GM21576 (cell line): ENCODE measurements at regions not wholly inside any gene's neighbourhood (a gene's known extent, or its start where the extent isn't known, plus 50 kb on each side); places are given as distances from the start of the nearest gene placed in this dataset.

Source experiments
- ATAC-seq: cut with Tn5 transposase; IDR thresholded peaks from one replicate; pipeline ENCODE4 v1.9.1; 2021; ENCODE audit warnings: mild to moderate bottlenecking, moderate library complexity; ENCODE audit not compliant: unreplicated experiment

GRCh38 chr20:58112017-58112781 lies 116.3 kb downstream of the ANKRD60 start:
- ATAC-seq, result no peak

DNA sequence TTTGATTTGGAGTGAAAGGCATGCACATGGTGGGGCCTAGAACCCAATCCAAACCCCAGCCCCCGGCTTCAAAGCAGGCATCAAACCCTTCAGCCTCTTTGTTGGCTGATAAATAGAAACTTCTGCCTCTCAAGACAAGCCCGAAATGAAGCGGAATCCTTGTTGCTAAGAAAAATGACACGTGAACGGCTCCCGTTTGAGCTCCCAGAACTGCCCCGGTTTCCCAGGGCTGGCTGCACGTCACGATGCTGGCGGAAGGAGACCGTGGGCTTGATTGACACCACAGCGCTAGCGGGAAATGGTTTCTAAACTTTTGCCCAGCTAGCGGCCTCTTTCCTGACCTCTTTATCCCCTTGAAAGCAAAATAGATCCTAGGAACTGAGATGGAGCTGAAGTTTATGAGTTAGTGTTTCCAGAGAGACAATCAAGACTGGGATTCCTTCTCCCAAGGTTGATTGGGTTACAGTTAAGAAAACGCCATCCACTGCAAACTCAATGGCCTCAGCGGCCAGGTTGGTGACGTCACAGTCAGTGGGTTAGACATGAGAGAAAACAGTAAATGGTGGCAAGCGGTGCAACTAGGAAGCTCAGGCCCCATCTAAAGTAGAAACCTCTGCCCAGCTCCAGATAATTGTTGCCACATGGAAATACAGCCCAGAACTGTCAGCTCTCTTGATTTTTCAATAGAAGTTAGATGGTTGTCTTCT lies 117.0 kb downstream of the ANKRD60 start:
- no peak for ATAC-seq

DNA sequence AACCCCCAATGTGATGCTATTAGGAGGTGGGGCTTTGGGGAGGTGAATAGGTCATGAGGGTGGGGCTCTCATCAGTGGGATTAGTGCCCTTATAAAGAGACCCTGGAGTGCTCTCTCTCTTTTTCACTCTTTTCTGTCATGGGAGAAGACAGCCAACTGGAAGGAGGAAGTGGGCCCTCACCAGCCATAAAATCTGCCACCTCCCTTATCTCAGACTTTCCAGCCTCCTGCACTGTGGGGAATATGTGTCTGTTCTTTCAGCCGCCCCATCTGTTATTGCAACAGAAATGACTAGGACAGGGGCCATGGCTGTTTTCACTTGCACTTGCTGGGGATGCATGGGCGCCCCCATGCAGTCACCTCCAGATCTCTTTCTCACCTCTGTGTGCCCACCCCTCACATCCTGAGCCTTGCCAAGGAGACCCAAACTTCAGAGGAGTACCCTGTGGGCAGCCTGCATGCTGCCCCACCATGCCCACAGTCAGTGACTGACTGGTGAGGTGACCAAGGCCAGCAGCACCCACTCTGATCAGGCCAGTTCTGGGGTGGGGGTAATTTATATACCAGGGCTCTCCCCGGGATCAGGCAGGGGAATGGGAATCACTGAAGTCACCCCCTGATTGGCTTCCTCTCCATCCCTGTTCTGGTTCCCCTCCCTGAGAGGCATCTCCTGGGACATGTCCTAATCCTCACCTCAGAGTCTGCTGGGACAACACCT lies 118.4 kb downstream of the ANKRD60 start:
- no peak for ATAC-seq

GRCh38 chr20:58109126-58109880 lies 119.2 kb downstream of the ANKRD60 start:
- no peak for ATAC-seq

DNA sequence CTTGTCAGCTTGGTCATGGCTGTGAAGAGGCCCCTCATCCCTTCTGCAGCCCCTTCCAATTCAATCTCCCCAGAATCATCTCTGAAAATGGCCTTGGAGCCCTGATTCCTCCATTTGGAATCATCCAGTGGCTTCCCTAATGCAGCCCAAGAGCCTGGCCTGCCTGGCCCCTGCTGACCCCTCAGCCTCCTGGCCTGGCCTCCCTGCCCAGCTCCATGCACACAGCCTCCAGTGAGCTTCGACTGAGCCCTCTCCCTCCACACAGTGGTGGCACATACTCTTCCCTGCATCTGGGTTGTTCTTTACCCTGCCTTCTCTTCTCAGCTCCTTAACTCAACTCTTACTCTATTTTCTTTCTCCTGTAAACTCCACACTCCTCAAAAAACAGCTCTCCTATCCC lies 120.9 kb downstream of the ANKRD60 start:
- no peak for ATAC-seq

GRCh38 chr20:58106143-58106750 lies 122.2 kb downstream of the ANKRD60 start:
- ATAC-seq, result no peak

- ATAC-seq, result no peak
These were observed 124.5 kb downstream of the ANKRD60 start for GRCh38 chr20:58103961-58104360.

GRCh38 chr20:58103517-58103904 lies 124.9 kb downstream of the ANKRD60 start:
- no peak for ATAC-seq

DNA sequence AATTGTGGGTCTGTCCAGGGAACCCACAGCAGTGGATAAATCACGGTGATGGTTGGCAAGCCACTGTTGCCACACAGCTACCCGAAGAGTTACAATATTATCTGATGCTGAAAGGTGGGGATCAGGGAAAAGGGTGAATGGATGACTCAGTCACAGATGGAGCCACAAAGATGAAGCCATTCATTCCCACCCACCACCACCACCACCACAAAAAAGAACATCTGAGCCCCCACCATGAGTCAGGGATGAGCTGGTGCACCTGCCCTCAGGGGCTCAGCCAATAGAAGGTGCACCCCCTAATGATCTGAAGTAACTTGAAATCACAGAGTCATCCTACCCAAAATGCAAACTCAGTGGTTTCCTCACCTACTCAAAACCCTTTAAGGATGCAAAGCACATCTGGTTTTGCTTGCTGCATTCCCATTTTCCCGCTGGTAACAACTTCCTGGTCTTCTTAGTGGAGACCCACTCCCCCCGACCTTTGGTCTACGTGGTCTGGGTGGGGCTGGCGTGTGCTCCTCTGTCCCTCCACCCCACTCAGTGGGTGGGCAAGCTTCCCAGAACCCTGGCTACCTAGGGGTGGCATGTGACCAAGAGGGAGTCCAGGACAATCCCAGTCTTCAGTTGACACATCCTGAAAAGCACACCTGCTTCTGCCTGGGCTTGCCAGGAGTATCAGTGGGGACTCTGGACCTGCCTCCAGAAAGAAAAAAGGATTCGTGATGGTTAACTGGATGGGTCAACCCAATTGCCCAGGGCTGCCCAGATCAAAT lies 125.5 kb downstream of the ANKRD60 start:
- no peak for ATAC-seq

- ATAC-seq, result no peak
These were observed 126.2 kb downstream of the ANKRD60 start for GRCh38 chr20:58102261-58102660.

GRCh38 chr20:58100731-58101356 lies 127.6 kb downstream of the ANKRD60 start:
- ATAC-seq, result no peak

- ATAC-seq, result no peak
These were observed 128.3 kb downstream of the ANKRD60 start for GRCh38 chr20:58099956-58100730.

DNA sequence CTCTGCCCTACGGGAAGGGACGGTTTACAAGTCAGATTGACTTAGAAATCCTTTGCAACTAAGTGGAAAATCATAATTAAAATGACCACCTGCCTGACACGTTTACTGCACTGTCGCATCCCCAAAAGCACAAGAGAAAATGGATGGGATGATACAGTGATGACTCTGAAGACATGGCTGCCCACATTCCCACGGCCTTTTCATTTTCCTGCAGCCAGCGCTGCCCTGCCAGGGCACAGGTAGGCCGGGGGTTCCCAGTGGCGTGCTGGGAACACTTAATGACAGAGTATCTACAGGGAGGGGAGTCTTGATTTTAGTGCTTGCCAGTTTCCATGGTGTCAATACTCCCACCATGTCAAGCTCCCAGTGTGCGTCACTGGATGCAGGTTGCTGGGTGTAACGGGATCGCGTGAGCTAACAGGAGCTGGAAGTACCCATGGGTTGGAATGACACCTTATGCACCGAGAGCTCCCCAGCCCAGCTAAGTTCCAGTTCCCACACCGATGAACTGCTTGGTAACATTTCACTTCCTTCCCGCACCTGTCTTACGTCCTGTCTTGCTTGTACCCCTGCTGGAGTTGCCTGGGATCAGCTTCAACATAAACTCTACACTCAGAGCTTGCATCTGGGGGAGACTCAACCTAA lies 129.0 kb downstream of the ANKRD60 start:
- no peak for ATAC-seq

- ATAC-seq, result no peak
These were observed 129.9 kb downstream of the ANKRD60 start for GRCh38 chr20:58098571-58098970.

DNA sequence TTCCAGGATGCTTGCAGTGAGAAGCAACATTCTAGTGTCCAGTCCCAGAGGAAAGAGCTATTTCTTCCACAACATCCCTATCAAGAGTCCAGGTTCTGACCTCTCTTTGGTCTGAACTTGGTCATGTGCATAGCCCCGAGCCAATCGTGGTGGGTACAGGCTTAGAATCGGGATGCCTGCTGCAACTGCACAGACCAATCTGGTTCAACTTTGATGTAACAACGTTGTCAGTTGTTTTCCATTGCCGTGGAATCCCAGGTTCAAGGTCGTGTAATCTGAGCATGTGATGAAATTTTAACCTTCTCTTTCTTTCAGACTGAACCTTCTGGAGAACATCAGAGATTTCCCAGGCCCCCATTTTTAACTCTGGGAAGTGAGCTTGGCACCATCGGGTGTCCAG lies 130.5 kb downstream of the ANKRD60 start:
- no peak for ATAC-seq

GRCh38 chr20:58097429-58097828 lies 131.0 kb downstream of the ANKRD60 start:
- ATAC-seq, result no peak

- no peak for ATAC-seq
These were observed 131.5 kb downstream of the ANKRD60 start for GRCh38 chr20:58096880-58097423.

DNA sequence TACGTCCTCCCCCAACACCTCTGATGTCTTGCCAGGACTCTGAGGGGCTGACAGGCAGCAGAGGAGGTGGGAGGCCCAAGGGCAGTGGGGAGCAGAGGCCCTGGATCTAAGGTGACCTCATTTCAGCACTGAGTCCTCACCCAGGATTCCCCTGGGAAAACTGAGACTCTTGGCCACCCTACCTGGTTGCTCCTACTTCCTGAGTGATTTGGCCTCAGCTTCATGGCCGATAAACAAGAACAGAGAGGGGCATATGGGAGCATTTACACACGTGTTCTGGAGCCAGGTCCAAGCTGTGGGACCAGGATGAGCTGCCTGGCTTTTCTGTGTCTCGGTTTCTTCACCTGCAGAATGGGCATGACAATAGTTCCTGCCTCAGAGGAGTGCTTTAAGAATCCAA lies 133.8 kb downstream of the ANKRD60 start:
- ATAC-seq, result no peak
